ENCODE measurements at regions not wholly inside any gene's neighbourhood (a gene's known extent, or its start where the extent isn't known, plus 50 kb on each side); places are given as distances from the start of the nearest gene placed in this dataset.

DNA sequence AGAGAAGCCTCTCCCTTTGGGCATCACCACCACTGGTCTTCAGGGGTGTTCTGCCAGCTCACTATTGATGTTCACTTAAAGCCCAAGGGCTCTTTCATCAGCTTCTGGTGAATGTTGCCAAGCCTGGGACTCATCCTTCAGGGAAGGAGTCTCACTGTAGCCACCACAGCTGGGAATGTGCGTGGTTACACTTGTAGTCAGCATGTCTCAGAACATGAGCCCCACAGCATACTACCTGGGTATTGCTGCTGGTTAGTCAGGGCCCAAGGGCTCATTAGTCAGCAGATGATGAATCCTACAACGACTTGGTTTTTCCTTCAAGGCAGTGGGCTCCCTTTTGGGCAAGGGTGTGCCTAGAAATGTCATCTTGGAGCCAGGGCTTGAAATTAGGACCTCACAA lies 412.9 kb downstream of the VGLL3 start:
- DNase-seq = no peak
- no peaks in the 10 kb centered on the region for H3K79me2 ChIP-seq (ENCODE audit: low read depth)
- POLR2A ChIA-PET (ENCODE audit: unreplicated experiment) = no interaction called here
- H3K4me3 ChIP-seq = no peak overlapping the region
- no peak overlapping the region for H3K4me2 ChIP-seq
- H3K9me2 ChIP-seq (ENCODE audit: insufficient read depth) = no peaks in the 10 kb centered on the region
- H3K36me3 ChIP-seq (ENCODE audit: low read depth) = no peaks in the 10 kb centered on the region
- intact Hi-C loops (cut with micrococcal nuclease; ENCODE audit: unreplicated experiment) = no loop called here
- no peaks in the 10 kb centered on the region for H4K20me1 ChIP-seq (ENCODE audit: insufficient read depth)
- BruUV-seq (replicated peaks) = no TSS peak
- no peaks in the 10 kb centered on the region for H3F3A ChIP-seq (ENCODE audit: insufficient read depth, low read depth)
- CTCF ChIA-PET = no interaction called here
- no peaks in the 10 kb centered on the region for H3K4me1 ChIP-seq (replicated peaks; ENCODE audit: insufficient read depth)
- TF ChIP-seq, protein P1, sequence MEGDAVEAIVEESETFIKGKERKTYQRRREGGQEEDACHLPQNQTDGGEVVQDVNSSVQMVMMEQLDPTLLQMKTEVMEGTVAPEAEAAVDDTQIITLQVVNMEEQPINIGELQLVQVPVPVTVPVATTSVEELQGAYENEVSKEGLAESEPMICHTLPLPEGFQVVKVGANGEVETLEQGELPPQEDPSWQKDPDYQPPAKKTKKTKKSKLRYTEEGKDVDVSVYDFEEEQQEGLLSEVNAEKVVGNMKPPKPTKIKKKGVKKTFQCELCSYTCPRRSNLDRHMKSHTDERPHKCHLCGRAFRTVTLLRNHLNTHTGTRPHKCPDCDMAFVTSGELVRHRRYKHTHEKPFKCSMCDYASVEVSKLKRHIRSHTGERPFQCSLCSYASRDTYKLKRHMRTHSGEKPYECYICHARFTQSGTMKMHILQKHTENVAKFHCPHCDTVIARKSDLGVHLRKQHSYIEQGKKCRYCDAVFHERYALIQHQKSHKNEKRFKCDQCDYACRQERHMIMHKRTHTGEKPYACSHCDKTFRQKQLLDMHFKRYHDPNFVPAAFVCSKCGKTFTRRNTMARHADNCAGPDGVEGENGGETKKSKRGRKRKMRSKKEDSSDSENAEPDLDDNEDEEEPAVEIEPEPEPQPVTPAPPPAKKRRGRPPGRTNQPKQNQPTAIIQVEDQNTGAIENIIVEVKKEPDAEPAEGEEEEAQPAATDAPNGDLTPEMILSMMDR (conservative IDR thresholded peaks at IDR 0.05) = no peak
- no peak for TF ChIP-seq EZH2 (IDR thresholded peaks at IDR 0.05; ENCODE audit: low read depth)
- H2AFZ ChIP-seq = no peak overlapping the region
- no peaks in the 10 kb centered on the region; the same call in 1 of the 2 replicates for H3K9me3 ChIP-seq (ENCODE audit: insufficient read depth, low read depth)
- H3K27ac ChIP-seq = no peak overlapping the region
- H3K27me3 ChIP-seq (ENCODE audit: insufficient read depth, low read depth) = no peaks in the 10 kb centered on the region

- TF ChIP-seq, protein P1 (conservative IDR thresholded peaks at IDR 0.05) = peak; percentile 81
- no peak for TF ChIP-seq EZH2 (IDR thresholded peaks at IDR 0.05; ENCODE audit: low read depth)
These were observed 427.5 kb downstream of the VGLL3 start for GRCh38 chr3:86563400-86563970.

DNA sequence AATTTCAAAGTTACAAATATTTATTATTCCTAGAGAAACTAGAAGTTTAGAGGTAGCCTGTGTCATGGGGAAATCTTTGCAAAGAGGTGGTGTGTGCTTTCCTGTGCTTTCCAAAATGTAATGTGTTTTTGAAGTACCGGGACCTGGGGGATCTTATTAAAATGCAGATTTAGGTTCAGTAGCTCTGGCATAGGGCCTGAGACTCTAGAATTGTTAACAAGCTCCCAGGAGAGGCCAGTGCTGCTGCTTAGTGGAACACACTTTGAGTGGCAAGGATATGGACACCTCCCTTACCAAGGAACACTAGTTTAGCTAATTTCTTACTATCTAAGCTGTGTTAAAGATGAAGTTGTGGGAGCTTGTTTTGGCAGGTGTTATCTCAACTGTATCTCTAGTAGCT lies 428.9 kb downstream of the VGLL3 start:
- Histone ChIP-seq H3K79me2 (ENCODE audit: low read depth) (no peaks in the 10 kb centered on the region), H3K27ac (no peak overlapping the region), H3K9me2 (ENCODE audit: insufficient read depth) (no peaks in the 10 kb centered on the region), H3K4me3 (no peak overlapping the region), H3F3A (ENCODE audit: insufficient read depth, low read depth) (no peaks in the 10 kb centered on the region), H2AFZ (no peak overlapping the region), H3K4me1 (replicated peaks; ENCODE audit: insufficient read depth) (no peaks in the 10 kb centered on the region), H3K27me3 (ENCODE audit: insufficient read depth, low read depth) (no peaks in the 10 kb centered on the region), H4K20me1 (ENCODE audit: insufficient read depth) (no peaks in the 10 kb centered on the region), H3K4me2 (no peak overlapping the region), H3K36me3 (ENCODE audit: low read depth) (no peaks in the 10 kb centered on the region), H3K9me3 (ENCODE audit: insufficient read depth, low read depth) (no peaks in the 10 kb centered on the region)
- CTCF ChIA-PET = no interaction called here
- POLR2A ChIA-PET (ENCODE audit: unreplicated experiment) = no interaction called here
- BruUV-seq (replicated peaks) = no TSS peak
- intact Hi-C loops (cut with micrococcal nuclease; ENCODE audit: unreplicated experiment) = loop anchor here (2.0 kb wide), 2 partner anchors 381 to 741 kb away; no protein-coding TSS in a partner anchor
- no peak for TF ChIP-seq EZH2 (IDR thresholded peaks at IDR 0.05; ENCODE audit: low read depth)
- TF ChIP-seq, protein P1 (conservative IDR thresholded peaks at IDR 0.05) = no peak
- DNase-seq = no peak

More at GRCh38 chr3:86563400-86563970, 427.5 kb downstream of the VGLL3 start:
- Histone ChIP-seq H3K27ac (no peak overlapping the region), H3K9me3 (ENCODE audit: insufficient read depth, low read depth) (no peaks in the 10 kb centered on the region), H3K27me3 (ENCODE audit: insufficient read depth, low read depth) (no peaks in the 10 kb centered on the region), H3K9me2 (ENCODE audit: insufficient read depth) (no peaks in the 10 kb centered on the region), H3K4me2 (no peak overlapping the region), H3K4me3 (no peak overlapping the region), H3K4me1 (replicated peaks; ENCODE audit: insufficient read depth) (no peaks in the 10 kb centered on the region), H3K36me3 (ENCODE audit: low read depth) (no peaks in the 10 kb centered on the region), H3K79me2 (ENCODE audit: low read depth) (no peaks in the 10 kb centered on the region), H4K20me1 (ENCODE audit: insufficient read depth) (no peaks in the 10 kb centered on the region), H3F3A (ENCODE audit: insufficient read depth, low read depth) (no peaks in the 10 kb centered on the region), H2AFZ (no peak overlapping the region; the same call in 1 of the 2 replicates)
- DNase-seq = no peak
- POLR2A ChIA-PET (ENCODE audit: unreplicated experiment) = no interaction called here
- CTCF ChIA-PET = no interaction called here
- intact Hi-C loops (cut with micrococcal nuclease; ENCODE audit: unreplicated experiment) = loop anchor here (2.0 kb wide), 2 partner anchors 383 to 743 kb away; no protein-coding TSS in a partner anchor
- no TSS peak for BruUV-seq (replicated peaks)
